H1 (cell line): ENCODE measurements at regions not wholly inside any gene's neighbourhood (a gene's known extent, or its start where the extent isn't known, plus 50 kb on each side); places are given as distances from the start of the nearest gene placed in this dataset.

ENCODE experiments used
- CTCF ChIA-PET: fragments of 300-600 bp; sonication (Branson Sonifier 250); formaldehyde crosslinking; loops from one replicate; lab custom pipeline; 2021; ENCODE audit not compliant: partially characterized antibody; lab: Charles Lee
- POLR2A ChIA-PET: fragments of 300-600 bp; sonication (Branson Sonifier 250); formaldehyde crosslinking; loops from one replicate; lab custom pipeline; 2021; ENCODE audit warnings: inconsistent platforms; ENCODE audit not compliant: partially characterized antibody; lab: Charles Lee
- DNase-seq, 2 experiments: peaks; one replicate each; pipeline versions ENCODE4 v3.0.0 to v3.0.0-alpha.2; 2010 to 2022; ENCODE audit warnings: low spot score in 2 of 2, low read depth in 1 of 2, mixed read lengths in 1 of 2
- FAIRE-seq: peaks from 2 replicates; lab custom pipeline; 2011; peaks lifted over from hg19 to GRCh38; lab: Jason Lieb, UNC
- H2AFZ ChIP-seq: 2 replicates; pipeline ENCODE4 v1.8.1; 2012; ENCODE audit warnings: low read length, inconsistent platforms
- H2AK5ac ChIP-seq: 2 replicates; pipeline ENCODE4 v1.6.1; 2013; ENCODE audit warnings: low read depth, low read length
- H2BK120ac ChIP-seq: replicated peaks from 2 replicates; pipeline ENCODE3; 2013; ENCODE audit warnings: low read depth, low read length, inconsistent platforms
- H2BK12ac ChIP-seq: 2 replicates; pipeline ENCODE4 v1.6.1; 2013; ENCODE audit warnings: low read depth, low read length
- H2BK15ac ChIP-seq: 2 replicates; pipeline ENCODE4 v1.6.1; 2013; ENCODE audit warnings: low read length
- H2BK20ac ChIP-seq: 2 replicates; pipeline ENCODE4 v1.6.1; 2013; ENCODE audit warnings: low read length
- H2BK5ac ChIP-seq: 2 replicates; pipeline ENCODE4 v1.6.1; 2013; ENCODE audit warnings: low read depth, low read length
- H3K14ac ChIP-seq: 2 replicates; pipeline ENCODE4 v1.6.1; 2013; ENCODE audit warnings: inconsistent platforms; ENCODE audit not compliant: insufficient read length
- H3K18ac ChIP-seq: 2 replicates; pipeline ENCODE4 v1.6.1; 2013; ENCODE audit warnings: low read length; ENCODE audit errors: extremely low read depth
- H3K23ac ChIP-seq: 2 replicates; pipeline ENCODE4 v1.6.1; 2013; ENCODE audit warnings: inconsistent platforms; ENCODE audit not compliant: insufficient read length
- H3K23me2 ChIP-seq: 2 replicates; pipeline ENCODE4 v1.6.1; 2013; ENCODE audit warnings: low read depth, low read length
- H3K27ac ChIP-seq: 2 replicates; pipeline ENCODE4 v1.6.1; 2011; ENCODE audit warnings: low read depth, low read length, inconsistent platforms
- H3K27me3 ChIP-seq, 4 experiments: replicated peaks in 1 of 4; 1 replicate in 1 of 4; 2 replicates in 3 of 4; pipeline versions ENCODE4 v1.6.1 to v1.8.1; 2011 to 2013; ENCODE audit warnings: low read length in 3 of 4, mild to moderate bottlenecking in 3 of 4, inconsistent platforms in 2 of 4, mixed read lengths in 2 of 4, moderate library complexity in 1 of 4; ENCODE audit not compliant: control insufficient read depth in 3 of 4, insufficient read depth in 3 of 4; ENCODE audit errors: extremely low read depth in 1 of 4
- H3K36me3 ChIP-seq, 4 experiments: 2 replicates each; pipeline versions ENCODE4 v1.6.1 to v1.8.1; 2011 to 2013; ENCODE audit warnings: mild to moderate bottlenecking in 4 of 4, low read length in 3 of 4, moderate library complexity in 2 of 4, control low read depth in 1 of 4, inconsistent platforms in 1 of 4; ENCODE audit not compliant: insufficient read depth in 4 of 4, control insufficient read depth in 2 of 4
- H3K4ac ChIP-seq: replicated peaks from 2 replicates; pipeline ENCODE3; 2013; ENCODE audit warnings: low read length, low read depth, mixed read lengths, inconsistent platforms; ENCODE audit not compliant: insufficient read length
- H3K4me1 ChIP-seq, 4 experiments: replicated peaks in 1 of 4; 1 replicate in 1 of 4; 2 replicates in 3 of 4; pipeline versions ENCODE4 v1.6.1 to v1.8.1; 2011 to 2013; ENCODE audit warnings: low read length in 3 of 4, inconsistent platforms in 2 of 4, mixed read lengths in 1 of 4; ENCODE audit not compliant: insufficient read depth in 4 of 4, control insufficient read depth in 3 of 4
- H3K4me2 ChIP-seq, 2 experiments: 2 replicates each; pipeline versions ENCODE4 v1.6.1 to v1.8.1; 2011 to 2013; ENCODE audit warnings: low read depth in 2 of 2, low read length in 2 of 2, control low read depth in 1 of 2, inconsistent platforms in 1 of 2, mild to moderate bottlenecking in 1 of 2; ENCODE audit not compliant: insufficient read depth in 1 of 2
- H3K4me3 ChIP-seq, 4 experiments: fragments of 200-600, 300-600 bp in 1 of 4; sonication (generic), shearing (Covaris generic), sonication (Bioruptor Twin) in 1 of 4; 2 replicates each; pipeline versions ENCODE4 v1.5.1 to v1.8.1; 2011 to 2016; ENCODE audit warnings: low read length in 4 of 4, low read depth in 3 of 4, control low read depth in 2 of 4, inconsistent platforms in 2 of 4, mild to moderate bottlenecking in 2 of 4, mixed read lengths in 1 of 4, moderate library complexity in 1 of 4; ENCODE audit not compliant: insufficient read depth in 2 of 4; ENCODE audit errors: extremely low read depth in 1 of 4
- H3K56ac ChIP-seq: replicated peaks from 2 replicates; pipeline ENCODE3; 2013; ENCODE audit warnings: low read depth, mild to moderate bottlenecking, mixed read lengths, low read length, inconsistent platforms; ENCODE audit not compliant: insufficient read length
- H3K79me1 ChIP-seq: 2 replicates; pipeline ENCODE4 v1.6.1; 2013; ENCODE audit warnings: low read depth, low read length, control low read depth
- H3K79me2 ChIP-seq, 2 experiments: 2 replicates each; pipeline versions ENCODE4 v1.6.1 to v1.8.1; 2012 to 2013; ENCODE audit warnings: low read length in 2 of 2, mild to moderate bottlenecking in 2 of 2, inconsistent platforms in 1 of 2; ENCODE audit not compliant: insufficient read depth in 2 of 2, control insufficient read depth in 1 of 2
- H3K9ac ChIP-seq, 4 experiments: replicated peaks in 1 of 4; 1 replicate in 1 of 4; 2 replicates in 3 of 4; pipeline versions ENCODE4 v1.6.1 to v1.8.1; 2011 to 2013; ENCODE audit warnings: low read depth in 3 of 4, low read length in 3 of 4, control low read depth in 2 of 4, mild to moderate bottlenecking in 2 of 4, moderate library complexity in 2 of 4, inconsistent platforms in 1 of 4; ENCODE audit errors: extremely low read depth in 1 of 4
- H3K9me3 ChIP-seq, 2 experiments: 2 replicates each; pipeline versions ENCODE4 v1.6.1 to v1.8.1; 2012 to 2013; ENCODE audit warnings: mild to moderate bottlenecking in 2 of 2, moderate library complexity in 2 of 2, control low read depth in 1 of 2, inconsistent platforms in 1 of 2, low read depth in 1 of 2, low read length in 1 of 2, mixed read lengths in 1 of 2; ENCODE audit not compliant: insufficient read depth in 2 of 2
- H4K20me1 ChIP-seq, 2 experiments: replicated peaks in 1 of 2; 2 replicates each; pipeline versions ENCODE3 to v1.8.1; 2011 to 2013; ENCODE audit warnings: inconsistent platforms in 2 of 2, low read length in 2 of 2, mild to moderate bottlenecking in 1 of 2; ENCODE audit not compliant: insufficient read depth in 2 of 2, control insufficient read depth in 1 of 2
- H4K5ac ChIP-seq: 2 replicates; pipeline ENCODE4 v1.6.1; 2013; ENCODE audit warnings: low read length, low read depth, mixed read lengths, inconsistent platforms; ENCODE audit not compliant: insufficient read length
- H4K8ac ChIP-seq: 2 replicates; pipeline ENCODE4 v1.8.0; 2013; ENCODE audit warnings: mild to moderate bottlenecking, moderate library complexity, low read length, inconsistent platforms; ENCODE audit not compliant: insufficient read depth; ENCODE audit errors: extremely low read depth
- H4K91ac ChIP-seq: replicated peaks from 2 replicates; pipeline ENCODE3; 2013; ENCODE audit warnings: low read length, mixed read lengths, inconsistent platforms; ENCODE audit not compliant: insufficient read length
- CHD1 ChIP-seq: IDR thresholded peaks from 2 replicates; pipeline ENCODE4 v1.6.1; 2012; ENCODE audit warnings: low read depth, low read length, improper control_type of control experiment
- WGBS, 2 experiments: shearing (Covaris generic) in 1 of 2; methylation state at CpG; one replicate each; pipeline versions ENCODE4 v1.1.6 to v1.1.7; 2013 to 2015; ENCODE audit warnings: low lambda C conversion rate in 2 of 2, mixed read lengths in 2 of 2, inconsistent platforms in 1 of 2, low coverage in 1 of 2, missing lambda C conversion rate in 1 of 2; ENCODE audit not compliant: insufficient replicate concordance in 2 of 2, insufficient coverage in 1 of 2, insufficient read length in 1 of 2; ENCODE audit errors: extremely low coverage in 1 of 2, missing lambda C conversion rate in 1 of 2; 5-methylcytosine and 5-hydroxymethylcytosine counted together

DNA sequence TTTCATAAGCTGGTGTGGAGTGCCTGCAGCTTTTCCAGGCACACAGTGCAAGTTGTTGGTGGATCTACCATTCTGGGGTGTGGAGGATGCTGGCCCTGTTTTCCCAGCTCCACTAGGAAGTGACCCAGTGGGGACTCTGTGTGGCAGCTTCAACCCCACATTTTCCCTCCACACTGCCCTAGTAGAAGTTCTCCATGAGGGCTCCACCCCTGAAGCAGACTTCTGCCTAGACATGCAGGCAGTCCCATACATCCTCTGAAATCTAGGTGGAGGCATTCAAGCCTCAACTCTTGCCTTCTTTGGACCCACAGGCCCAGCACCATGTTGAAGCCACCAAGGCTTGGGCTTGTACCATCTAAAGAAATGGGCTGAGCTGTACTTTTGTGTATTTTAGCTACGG, 206.2 kb upstream of the GRM7 start:
- POLR2A ChIA-PET, result no interaction called here
- H2BK12ac ChIP-seq, result no peak overlapping the region

More for the DNA sequence above, 206.2 kb upstream of the GRM7 start:
- H3K4me1 ChIP-seq, result no peaks in the 10 kb centered on the region
- H2BK5ac ChIP-seq, result no peak overlapping the region
- no peak overlapping the region for H2AK5ac ChIP-seq
- H4K8ac ChIP-seq, result no peak overlapping the region
- CTCF ChIA-PET, result no interaction called here
- no peaks in the 10 kb centered on the region for H3K79me2 ChIP-seq
- FAIRE-seq (no peak), DNase-seq (no peak)
- H3K56ac ChIP-seq, result no peak overlapping the region
- H4K5ac ChIP-seq, result no peak overlapping the region
- no peak overlapping the region for H2AFZ ChIP-seq
- no peak overlapping the region for H3K18ac ChIP-seq
- no peaks in the 10 kb centered on the region for H3K23me2 ChIP-seq
- no peak overlapping the region for H2BK15ac ChIP-seq
- peaks cover 8 to 9% of the 10 kb centered on the region in 2 experiments for H3K9me3 ChIP-seq
- no peak overlapping the region for H3K23ac ChIP-seq
- H3K4me2 ChIP-seq, result no peak overlapping the region
- H3K36me3 ChIP-seq, result no peaks in the 10 kb centered on the region
- H2BK120ac ChIP-seq, result no peak overlapping the region
- no peaks in the 10 kb centered on the region for H3K79me1 ChIP-seq
- no peak overlapping the region for H3K14ac ChIP-seq
- no peaks in the 10 kb centered on the region for H4K20me1 ChIP-seq
- H3K9ac ChIP-seq, result no peak overlapping the region
- no peak overlapping the region for H3K4me3 ChIP-seq
- H2BK20ac ChIP-seq, result no peak overlapping the region
- H4K91ac ChIP-seq, result no peak overlapping the region
- no peaks in the 10 kb centered on the region for H3K27me3 ChIP-seq
- H3K4ac ChIP-seq, result no peak overlapping the region
- no peak overlapping the region for H3K27ac ChIP-seq
- TF ChIP-seq CHD1, result no peak
- WGBS, 2 experiments, result 100% methylated on average over 1 of the region's 1 CpG; no CpG with 5 or more reads in 1 of the 2 experiments
